GM12892 (cell line): ENCODE measurements at regions not wholly inside any gene's neighbourhood (a gene's known extent, or its start where the extent isn't known, plus 50 kb on each side); places are given as distances from the start of the nearest gene placed in this dataset.

Source experiments
- DNase-seq: peaks from one replicate; pipeline ENCODE4 v3.0.0; 2011; ENCODE audit not compliant: insufficient read length
- FAIRE-seq: peaks from 2 replicates; lab custom pipeline; 2011; peaks lifted over from hg19 to GRCh38; lab: Jason Lieb, UNC
- POLR2A ChIP-seq: IDR thresholded peaks from 2 replicates; pipeline ENCODE4 v1.6.1; 2011; ENCODE audit warnings: low read depth, low read length, control low read depth
- POLR2AphosphoS5 ChIP-seq: IDR thresholded peaks from 2 replicates; pipeline ENCODE4 v1.6.1; 2011; ENCODE audit warnings: low read depth, low read length, control low read depth
- TAF1 ChIP-seq: IDR thresholded peaks from 2 replicates; pipeline ENCODE4 v1.6.1; 2011; ENCODE audit warnings: low read depth, mild to moderate bottlenecking, control low read depth, low read length, borderline replicate concordance

DNA sequence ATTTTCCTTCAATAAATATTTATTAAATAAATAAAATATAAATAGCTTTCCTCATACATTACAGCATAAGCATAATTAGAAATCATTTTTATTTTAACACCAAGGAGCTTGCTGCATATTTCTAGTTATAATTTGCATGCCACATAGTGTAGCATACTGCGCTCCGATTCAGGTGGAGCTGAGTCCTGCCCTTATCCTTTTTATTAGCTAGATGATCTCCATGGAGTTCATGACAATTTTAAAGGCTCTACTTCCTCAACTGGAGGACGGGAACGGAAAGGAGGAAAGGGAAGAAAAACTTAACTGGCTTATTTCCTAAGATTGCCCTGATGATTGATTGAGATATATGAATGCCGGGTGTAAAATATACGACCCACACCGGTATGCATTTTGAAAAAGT, 385.2 kb downstream of the PLK2 start:
- no peak for FAIRE-seq
- no peak for TF ChIP-seq POLR2A
- TF ChIP-seq POLR2AphosphoS5, result no peak
- no peak for TF ChIP-seq TAF1
- DNase-seq, result no peak

DNA sequence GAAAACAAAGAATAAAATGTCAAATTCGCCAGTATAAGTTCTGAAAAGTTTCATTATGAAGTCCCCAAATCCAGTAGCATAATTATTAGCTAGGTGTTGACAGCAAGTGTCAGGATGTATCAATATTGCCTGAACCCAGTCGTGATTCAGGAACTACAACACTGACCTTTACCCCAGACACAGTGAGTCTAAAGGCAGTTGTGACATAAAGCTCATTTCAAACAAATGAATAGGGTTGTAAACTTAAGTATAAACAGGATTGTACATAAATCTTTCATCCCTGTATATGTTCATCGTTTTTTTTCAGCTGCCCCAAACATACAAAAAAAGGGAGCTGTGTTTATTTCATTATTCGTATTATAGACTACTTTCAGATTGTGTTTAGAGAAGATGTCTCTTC, 385.7 kb downstream of the PLK2 start:
- no peak for DNase-seq
- FAIRE-seq, result no peak
- no peak for TF ChIP-seq POLR2A
- TF ChIP-seq POLR2AphosphoS5, result no peak
- TF ChIP-seq TAF1, result no peak

- no peak for TF ChIP-seq POLR2A
- TF ChIP-seq POLR2AphosphoS5, result no peak
- TF ChIP-seq TAF1, result no peak
- FAIRE-seq (no peak), DNase-seq (no peak)
Measured at GRCh38 chr5:58073243-58073642, 386.6 kb downstream of the PLK2 start.

DNA sequence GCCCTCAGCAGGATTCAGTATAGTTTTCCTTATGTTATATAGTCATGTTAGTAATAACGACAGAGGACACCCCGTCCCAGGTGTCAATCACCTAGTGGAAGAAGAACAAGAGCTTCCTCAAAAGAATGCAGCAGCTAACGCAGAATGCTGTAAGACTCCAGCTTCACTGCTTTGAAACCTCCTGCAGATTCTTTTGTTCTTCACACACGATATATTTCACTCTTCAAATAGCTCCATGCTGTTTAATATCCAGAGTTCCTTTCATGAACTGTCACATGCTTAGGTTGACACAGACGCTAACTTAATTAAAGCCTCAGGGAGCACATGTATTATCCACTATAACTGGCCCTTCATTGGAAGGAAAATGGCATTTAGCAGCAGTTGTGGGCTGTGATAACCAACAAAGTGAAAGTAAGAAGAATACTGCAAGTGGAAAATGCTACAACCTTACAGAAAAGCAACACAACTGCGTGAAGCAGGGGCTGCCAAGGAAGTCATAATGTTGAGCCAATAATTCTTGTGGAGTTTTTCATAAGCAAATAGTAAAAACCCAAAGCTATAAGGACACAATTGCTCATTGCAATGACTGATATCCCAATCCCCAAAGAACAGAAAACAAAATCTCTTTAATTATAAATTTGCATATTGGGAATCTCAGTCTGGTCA, 387.5 kb downstream of the PLK2 start:
- FAIRE-seq (no peak), DNase-seq (no peak)
- no peak for TF ChIP-seq POLR2A

GRCh38 chr5:58071566-58071965, 388.3 kb downstream of the PLK2 start:
- no peak for TF ChIP-seq POLR2A
- DNase-seq (no peak), FAIRE-seq (no peak)

DNA sequence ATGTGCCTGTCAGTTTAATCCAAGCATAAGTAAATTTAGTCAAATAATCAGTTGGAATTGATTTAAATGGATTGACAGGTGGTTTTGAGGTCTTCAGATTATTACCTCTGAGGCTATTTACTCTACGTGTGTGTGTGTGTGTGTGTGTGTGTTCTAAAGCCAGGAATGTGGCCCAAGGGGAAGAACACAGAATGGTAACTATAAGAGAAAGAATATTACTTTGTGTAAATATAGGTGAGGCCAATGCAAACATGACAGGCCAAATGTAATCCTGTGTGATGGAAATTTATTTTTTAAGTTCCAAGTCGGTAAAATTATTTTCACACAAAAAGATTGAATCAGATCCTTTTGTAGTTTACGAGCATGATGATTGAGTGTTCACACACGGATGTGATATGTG, 390.0 kb downstream of the PLK2 start:
- FAIRE-seq, result no peak
- no peak for DNase-seq
- no peak for TF ChIP-seq POLR2AphosphoS5
- TF ChIP-seq POLR2A, result no peak
- TF ChIP-seq TAF1, result no peak

GRCh38 chr5:58069016-58069705, 390.7 kb downstream of the PLK2 start:
- no peak for DNase-seq
- no peak for FAIRE-seq
- TF ChIP-seq TAF1, result no peak
- no peak for TF ChIP-seq POLR2AphosphoS5
- TF ChIP-seq POLR2A, result no peak

DNA sequence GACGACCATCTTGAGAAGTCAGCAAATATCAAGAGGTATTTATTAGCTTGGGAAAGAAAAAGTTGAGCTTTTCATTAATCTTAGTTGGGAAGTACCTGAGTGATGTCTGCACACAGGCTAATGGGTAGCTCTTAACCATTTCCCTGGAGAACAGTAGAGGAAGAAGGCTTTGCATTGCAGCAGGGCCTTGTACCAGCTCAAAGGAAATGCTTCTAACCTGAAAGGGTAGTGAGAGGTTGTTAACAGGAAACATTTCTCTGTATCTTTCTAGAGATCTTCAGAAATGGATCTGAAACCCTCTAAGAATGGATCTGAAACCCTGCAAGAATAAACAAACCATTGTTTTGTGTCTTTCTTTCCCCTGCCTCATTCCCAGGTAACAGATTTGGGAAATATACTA, 393.3 kb downstream of the PLK2 start:
- TF ChIP-seq POLR2A (no peak), POLR2AphosphoS5 (no peak), TAF1 (no peak)
- no peak for FAIRE-seq
- no peak for DNase-seq

DNA sequence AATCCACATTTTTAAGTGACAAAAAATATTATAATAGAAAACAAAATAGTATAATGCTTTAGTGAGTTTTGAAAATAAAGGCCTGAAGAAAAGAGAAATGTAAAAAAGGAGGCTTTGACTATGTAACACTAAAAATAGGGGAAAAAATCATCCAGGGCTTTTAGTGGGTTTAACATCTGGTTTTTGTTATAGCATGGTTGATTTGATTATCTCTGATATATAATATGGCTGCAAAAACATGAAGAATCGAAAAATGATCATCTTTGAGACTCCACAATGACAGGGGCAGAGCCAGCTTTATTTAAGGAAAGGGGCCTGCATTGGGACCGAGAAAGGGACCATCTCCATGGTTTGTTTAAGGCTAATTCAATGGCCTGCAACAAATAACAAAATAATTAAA, 393.8 kb downstream of the PLK2 start:
- TF ChIP-seq TAF1 (no peak), POLR2A (no peak), POLR2AphosphoS5 (no peak)
- no peak for FAIRE-seq
- DNase-seq, result no peak

- TF ChIP-seq POLR2AphosphoS5 (no peak), TAF1 (no peak), POLR2A (no peak)
- DNase-seq (no peak), FAIRE-seq (no peak)
Measured at GRCh38 chr5:58064801-58065200, 395.1 kb downstream of the PLK2 start.

DNA sequence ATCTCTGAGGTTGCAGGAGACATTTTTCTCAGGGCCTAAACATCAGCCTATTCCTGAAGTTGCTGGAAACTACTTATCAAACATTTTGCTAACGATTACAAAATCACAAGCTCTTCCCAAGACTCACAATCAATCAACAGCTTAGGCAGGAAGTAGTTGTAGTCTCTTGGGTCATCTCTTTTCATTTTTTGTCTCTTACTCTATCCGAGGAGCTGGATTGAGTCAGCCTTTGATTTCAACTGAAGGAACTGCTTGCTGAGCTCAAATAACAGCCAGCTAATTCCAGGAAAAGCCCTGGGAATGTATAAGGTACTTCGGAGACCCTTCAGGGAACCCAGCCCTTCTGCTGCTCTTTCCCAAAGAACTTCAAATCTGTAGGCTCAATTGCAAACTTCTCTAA, 398.9 kb downstream of the PLK2 start:
- no peak for DNase-seq
- no peak for FAIRE-seq
- no peak for TF ChIP-seq POLR2A
- no peak for TF ChIP-seq POLR2AphosphoS5
- no peak for TF ChIP-seq TAF1

- DNase-seq (no peak), FAIRE-seq (no peak)
- TF ChIP-seq TAF1, result no peak
- TF ChIP-seq POLR2A, result no peak
- TF ChIP-seq POLR2AphosphoS5, result no peak
Measured at GRCh38 chr5:58057324-58057723, 402.6 kb downstream of the PLK2 start.

DNA sequence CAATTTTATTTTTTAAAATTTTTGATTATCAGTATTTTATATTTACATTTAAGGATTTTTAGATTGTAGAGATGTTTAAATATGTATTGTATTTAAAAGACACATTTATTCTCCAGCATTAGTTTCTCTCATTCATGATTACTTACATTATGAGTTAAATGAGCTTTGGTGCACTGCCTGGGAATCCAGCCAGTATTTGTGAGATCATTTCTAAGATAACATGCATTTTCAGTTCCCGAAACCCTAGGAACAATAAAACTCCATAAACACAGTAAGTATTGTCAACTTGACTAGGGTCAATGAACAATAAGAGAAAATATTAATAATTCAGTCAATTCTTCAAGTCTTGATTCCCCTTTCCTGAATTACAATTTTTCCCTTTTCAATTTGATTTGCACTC, 403.3 kb downstream of the PLK2 start:
- no peak for TF ChIP-seq TAF1
- TF ChIP-seq POLR2A, result no peak
- no peak for TF ChIP-seq POLR2AphosphoS5
- DNase-seq (no peak), FAIRE-seq (no peak)
